ENCODE measurements at regions not wholly inside any gene's neighbourhood (a gene's known extent, or its start where the extent isn't known, plus 50 kb on each side); places are given as distances from the start of the nearest gene placed in this dataset.

DNA sequence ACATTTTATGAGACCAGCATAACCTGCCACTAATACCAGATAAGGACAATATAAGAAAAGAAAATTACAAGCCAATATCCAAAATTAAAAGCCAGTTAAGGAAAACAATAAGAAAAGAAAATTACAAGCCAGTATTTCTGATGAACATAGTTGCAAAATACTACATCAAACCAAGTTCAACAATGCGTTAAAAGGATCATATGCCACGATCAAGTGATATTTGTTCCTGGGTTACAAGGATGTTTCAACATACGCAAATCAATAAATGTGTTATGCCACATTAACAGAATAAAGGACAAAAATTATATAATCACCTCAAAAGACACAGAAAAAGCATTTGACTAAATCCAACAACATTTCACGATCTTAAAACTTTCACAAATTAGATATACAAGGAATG is 431.9 kb downstream of the ELAVL2 start:
- no peak overlapping the region for H3K4me3 ChIP-seq (ENCODE audit: low read depth, low read length)
- TF ChIP-seq, protein P1, sequence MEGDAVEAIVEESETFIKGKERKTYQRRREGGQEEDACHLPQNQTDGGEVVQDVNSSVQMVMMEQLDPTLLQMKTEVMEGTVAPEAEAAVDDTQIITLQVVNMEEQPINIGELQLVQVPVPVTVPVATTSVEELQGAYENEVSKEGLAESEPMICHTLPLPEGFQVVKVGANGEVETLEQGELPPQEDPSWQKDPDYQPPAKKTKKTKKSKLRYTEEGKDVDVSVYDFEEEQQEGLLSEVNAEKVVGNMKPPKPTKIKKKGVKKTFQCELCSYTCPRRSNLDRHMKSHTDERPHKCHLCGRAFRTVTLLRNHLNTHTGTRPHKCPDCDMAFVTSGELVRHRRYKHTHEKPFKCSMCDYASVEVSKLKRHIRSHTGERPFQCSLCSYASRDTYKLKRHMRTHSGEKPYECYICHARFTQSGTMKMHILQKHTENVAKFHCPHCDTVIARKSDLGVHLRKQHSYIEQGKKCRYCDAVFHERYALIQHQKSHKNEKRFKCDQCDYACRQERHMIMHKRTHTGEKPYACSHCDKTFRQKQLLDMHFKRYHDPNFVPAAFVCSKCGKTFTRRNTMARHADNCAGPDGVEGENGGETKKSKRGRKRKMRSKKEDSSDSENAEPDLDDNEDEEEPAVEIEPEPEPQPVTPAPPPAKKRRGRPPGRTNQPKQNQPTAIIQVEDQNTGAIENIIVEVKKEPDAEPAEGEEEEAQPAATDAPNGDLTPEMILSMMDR (IDR thresholded peaks at IDR 0.05; ENCODE audit: insufficient read depth, low read length), result no peak
- DNase-seq (ENCODE audit: low read depth), result no peak

DNA sequence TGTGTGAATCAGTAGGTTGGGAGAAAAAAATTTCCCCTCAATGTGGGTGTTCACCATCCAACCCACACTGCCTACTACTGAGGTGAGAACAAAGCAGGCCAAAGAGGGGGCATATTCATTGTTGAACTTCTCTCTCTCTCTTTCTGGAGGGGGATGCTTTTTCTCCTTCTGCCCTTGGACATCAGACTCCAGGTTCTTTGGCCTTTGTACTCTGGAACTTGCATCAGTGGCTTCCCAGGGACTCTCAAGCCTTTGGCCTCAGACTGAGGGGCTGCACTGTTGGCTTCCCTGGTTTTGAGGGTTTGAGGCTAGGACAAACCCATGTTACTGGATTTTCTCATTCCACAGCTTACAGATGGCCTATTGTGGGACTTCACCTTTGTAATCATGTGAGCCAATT is 417.2 kb downstream of the ELAVL2 start:
- DNase-seq (ENCODE audit: low read depth), result no peak
- TF ChIP-seq, protein P1 (IDR thresholded peaks at IDR 0.05; ENCODE audit: insufficient read depth, low read length), result no peak
- no peak overlapping the region for H3K4me3 ChIP-seq (ENCODE audit: low read depth, low read length)

DNA sequence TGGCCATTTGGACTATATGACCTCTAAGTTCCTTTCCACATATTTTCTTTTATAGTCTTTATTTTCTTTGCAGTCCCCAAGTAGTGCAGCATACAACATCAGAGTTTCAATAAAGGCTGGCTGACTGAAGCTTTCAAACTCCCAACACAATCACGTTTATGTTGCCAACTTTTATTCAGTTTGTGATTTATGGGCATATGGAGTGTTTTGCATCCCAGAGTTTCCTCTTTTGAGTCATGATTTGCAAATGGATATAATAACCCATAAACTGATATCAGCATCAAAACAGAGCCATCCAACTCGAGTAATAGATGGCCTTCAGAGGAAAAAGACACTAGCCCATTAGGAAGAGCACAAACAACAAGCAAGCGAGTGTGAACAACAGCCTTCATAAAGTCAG is 414.0 kb downstream of the ELAVL2 start:
- no peak for DNase-seq (ENCODE audit: low read depth)
- no peak overlapping the region for H3K4me3 ChIP-seq (ENCODE audit: low read depth, low read length)
- TF ChIP-seq, protein P1 (IDR thresholded peaks at IDR 0.05; ENCODE audit: insufficient read depth, low read length), result no peak

DNA sequence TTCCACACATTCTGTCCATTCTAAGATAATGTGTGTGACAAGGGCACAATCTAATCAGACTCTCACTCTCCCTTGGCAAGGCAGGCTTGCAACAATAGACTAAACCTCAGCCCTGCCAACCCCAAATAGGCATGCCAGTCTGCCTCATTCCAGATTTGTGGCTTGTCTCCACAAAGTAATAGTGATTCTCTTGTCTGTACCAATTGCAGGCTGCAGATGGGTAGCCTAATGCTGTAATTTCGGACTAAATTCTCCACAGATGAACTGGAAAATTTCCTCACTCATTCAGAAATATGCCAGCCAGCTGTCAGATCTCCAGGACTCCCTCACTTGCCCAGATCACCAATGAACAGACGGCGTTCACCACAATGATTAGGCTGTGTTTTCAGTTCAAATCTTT is 413.6 kb downstream of the ELAVL2 start:
- TF ChIP-seq, protein P1 (IDR thresholded peaks at IDR 0.05; ENCODE audit: insufficient read depth, low read length), result no peak
- no peak for DNase-seq (ENCODE audit: low read depth)
- H3K4me3 ChIP-seq (ENCODE audit: low read depth, low read length), result no peak overlapping the region

DNA sequence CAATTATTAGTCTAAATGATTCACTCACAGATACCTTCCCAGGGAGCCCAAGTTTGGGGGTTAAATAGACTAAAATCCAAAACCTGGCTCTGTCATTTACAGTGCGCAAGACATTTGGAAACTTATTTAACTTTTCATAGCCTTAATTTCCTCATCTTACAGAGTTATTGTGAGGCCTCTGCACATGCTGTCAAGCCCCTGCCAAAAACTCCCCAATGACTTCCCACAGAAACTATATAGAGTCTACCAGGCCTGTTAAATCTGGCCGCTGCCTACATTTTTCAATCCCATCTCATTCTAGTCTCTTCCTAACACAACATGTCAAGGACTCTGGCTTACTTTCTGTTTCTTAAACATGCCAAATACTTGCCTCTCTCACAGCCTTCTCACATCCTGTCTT is 412.5 kb downstream of the ELAVL2 start:
- no peak overlapping the region for H3K4me3 ChIP-seq (ENCODE audit: low read depth, low read length)
- TF ChIP-seq, protein P1 (IDR thresholded peaks at IDR 0.05; ENCODE audit: insufficient read depth, low read length), result no peak
- DNase-seq (ENCODE audit: low read depth), result no peak

DNA sequence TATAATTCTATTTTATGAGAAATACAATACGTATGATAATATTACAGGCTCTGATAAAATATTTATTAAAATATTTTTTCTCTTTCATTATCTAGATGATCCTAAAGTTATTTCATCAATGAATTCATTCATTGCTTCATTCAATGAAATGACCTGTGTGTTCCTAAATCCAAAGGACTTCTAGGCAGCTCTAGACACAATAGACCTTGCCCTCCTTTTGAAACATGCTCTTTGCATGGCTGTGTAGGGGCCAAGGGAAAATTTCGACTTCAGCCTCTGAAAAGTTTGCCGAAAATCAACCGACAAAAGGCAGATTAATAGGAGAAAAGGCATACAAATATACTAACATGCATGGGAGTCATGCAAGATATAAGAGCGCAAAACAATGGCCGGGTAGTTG is 402.0 kb downstream of the ELAVL2 start:
- no peak overlapping the region for H3K4me3 ChIP-seq (ENCODE audit: low read depth, low read length)
- no peak for DNase-seq (ENCODE audit: low read depth)
- TF ChIP-seq, protein P1 (IDR thresholded peaks at IDR 0.05; ENCODE audit: insufficient read depth, low read length), result no peak

DNA sequence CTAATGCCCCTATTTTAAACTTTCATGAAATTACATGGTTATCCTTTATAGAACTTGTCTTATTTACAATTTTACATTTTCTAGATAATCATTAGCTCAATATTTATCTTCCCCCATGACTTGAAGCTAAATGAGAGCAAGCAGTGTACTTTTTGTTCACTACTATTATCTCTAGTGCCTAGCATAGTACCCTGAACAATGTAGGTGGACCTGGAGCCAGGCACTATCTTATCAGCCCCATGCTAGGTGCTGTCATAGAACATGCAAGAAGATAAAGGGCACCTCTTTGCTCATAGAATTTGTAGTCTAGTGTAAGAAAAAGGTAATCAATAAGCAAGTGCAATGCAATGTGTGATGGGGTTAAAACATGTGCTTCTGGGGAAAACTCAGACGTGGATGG is 399.9 kb downstream of the ELAVL2 start:
- DNase-seq (ENCODE audit: low read depth), result no peak
- TF ChIP-seq, protein P1 (IDR thresholded peaks at IDR 0.05; ENCODE audit: insufficient read depth, low read length), result no peak
- H3K4me3 ChIP-seq (ENCODE audit: low read depth, low read length), result no peak overlapping the region

Measured in fibroblast of the aortic adventitia (primary cell).